Middle frontal gyrus (tissue), 1 donor: ENCODE measurements at regions not wholly inside any gene's neighbourhood (a gene's known extent, or its start where the extent isn't known, plus 50 kb on each side); places are given as distances from the start of the nearest gene placed in this dataset.

Experiments
- DNase-seq: peaks from one replicate; pipeline ENCODE4 v3.0.0-alpha.2; 2015; ENCODE audit warnings: low spot score; ENCODE audit errors: extremely low spot score

- DNase-seq: no peak
Measured at GRCh38 chr9:8262625-8263622, 463.3 kb upstream of the DMAC1 start.

- no peak for DNase-seq
Measured at GRCh38 chr9:8261737-8262136, 462.2 kb upstream of the DMAC1 start.

- no peak for DNase-seq
Measured at GRCh38 chr9:8259028-8259427, 459.4 kb upstream of the DMAC1 start.

GRCh38 chr9:8256880-8257279 lies 457.3 kb upstream of the DMAC1 start:
- DNase-seq: no peak

GRCh38 chr9:8255850-8256249 lies 456.3 kb upstream of the DMAC1 start:
- no peak for DNase-seq

GRCh38 chr9:8254541-8254940 lies 455.0 kb upstream of the DMAC1 start:
- DNase-seq: no peak

GRCh38 chr9:8252445-8252844 lies 452.9 kb upstream of the DMAC1 start:
- no peak for DNase-seq

- no peak for DNase-seq
Measured at GRCh38 chr9:8251566-8251965, 452.0 kb upstream of the DMAC1 start.

GRCh38 chr9:8244505-8245092 lies 445.0 kb upstream of the DMAC1 start:
- DNase-seq: no peak

GRCh38 chr9:8241201-8241600 lies 441.6 kb upstream of the DMAC1 start:
- no peak for DNase-seq

- DNase-seq: no peak
Measured at GRCh38 chr9:8237096-8237495, 437.5 kb upstream of the DMAC1 start.

GRCh38 chr9:8235489-8235888 lies 435.9 kb upstream of the DMAC1 start:
- no peak for DNase-seq

- no peak for DNase-seq
Measured at GRCh38 chr9:8234316-8234715, 434.7 kb upstream of the DMAC1 start.

GRCh38 chr9:8232726-8233125 lies 433.1 kb upstream of the DMAC1 start:
- no peak for DNase-seq

GRCh38 chr9:8229226-8229625 lies 429.6 kb upstream of the DMAC1 start:
- no peak for DNase-seq

- no peak for DNase-seq
Measured at GRCh38 chr9:8224381-8224801, 424.8 kb upstream of the DMAC1 start.

- DNase-seq: no peak
Measured at GRCh38 chr9:8223861-8224260, 424.3 kb upstream of the DMAC1 start.

GRCh38 chr9:8221462-8221861 lies 421.9 kb upstream of the DMAC1 start:
- no peak for DNase-seq

- no peak for DNase-seq
Measured at GRCh38 chr9:8208465-8208864, 408.9 kb upstream of the DMAC1 start.

GRCh38 chr9:8207596-8207995 lies 408.0 kb upstream of the DMAC1 start:
- no peak for DNase-seq

GRCh38 chr9:8206720-8207119 lies 407.1 kb upstream of the DMAC1 start:
- DNase-seq: no peak

- DNase-seq: no peak
Measured at GRCh38 chr9:8205576-8205975, 406.0 kb upstream of the DMAC1 start.

- no peak for DNase-seq
Measured at GRCh38 chr9:8189881-8190280, 390.3 kb upstream of the DMAC1 start.
